Glomerular endothelial cell (primary cell): ENCODE measurements at regions not wholly inside any gene's neighbourhood (a gene's known extent, or its start where the extent isn't known, plus 50 kb on each side); places are given as distances from the start of the nearest gene placed in this dataset.
"Not testable (repeated sequence)": the region's sequence is repeated elsewhere in the genome, so short reads cannot be mapped to it uniquely, and the experiment has no call there.

Experiments
- DNase-seq: peaks from one replicate; pipeline ENCODE4 v3.0.0-alpha.2; 2011; ENCODE audit warnings: low read depth, low spot score; ENCODE audit errors: extremely low read depth

DNA sequence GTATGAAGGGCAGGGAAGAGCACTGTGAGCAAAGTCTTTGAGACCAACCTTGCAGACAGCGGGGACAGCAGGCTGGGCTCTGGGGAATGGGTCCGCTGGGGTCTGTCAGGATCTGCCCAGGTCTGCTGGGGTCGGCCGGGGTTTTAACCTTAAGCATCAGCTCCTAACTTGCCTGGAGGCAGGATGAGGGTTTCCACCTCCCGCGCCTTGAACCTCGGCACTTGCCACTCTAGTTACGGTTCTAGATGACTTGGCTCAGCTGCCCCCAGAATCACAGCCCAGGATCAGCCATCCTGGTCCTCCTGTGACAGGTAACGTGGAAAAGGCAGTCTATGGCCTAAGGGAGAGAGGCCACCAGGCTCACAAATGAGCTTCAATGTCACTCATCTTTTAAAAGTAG is 50.4 kb upstream of the CACUL1 start:
- DNase-seq = no peak

DNA sequence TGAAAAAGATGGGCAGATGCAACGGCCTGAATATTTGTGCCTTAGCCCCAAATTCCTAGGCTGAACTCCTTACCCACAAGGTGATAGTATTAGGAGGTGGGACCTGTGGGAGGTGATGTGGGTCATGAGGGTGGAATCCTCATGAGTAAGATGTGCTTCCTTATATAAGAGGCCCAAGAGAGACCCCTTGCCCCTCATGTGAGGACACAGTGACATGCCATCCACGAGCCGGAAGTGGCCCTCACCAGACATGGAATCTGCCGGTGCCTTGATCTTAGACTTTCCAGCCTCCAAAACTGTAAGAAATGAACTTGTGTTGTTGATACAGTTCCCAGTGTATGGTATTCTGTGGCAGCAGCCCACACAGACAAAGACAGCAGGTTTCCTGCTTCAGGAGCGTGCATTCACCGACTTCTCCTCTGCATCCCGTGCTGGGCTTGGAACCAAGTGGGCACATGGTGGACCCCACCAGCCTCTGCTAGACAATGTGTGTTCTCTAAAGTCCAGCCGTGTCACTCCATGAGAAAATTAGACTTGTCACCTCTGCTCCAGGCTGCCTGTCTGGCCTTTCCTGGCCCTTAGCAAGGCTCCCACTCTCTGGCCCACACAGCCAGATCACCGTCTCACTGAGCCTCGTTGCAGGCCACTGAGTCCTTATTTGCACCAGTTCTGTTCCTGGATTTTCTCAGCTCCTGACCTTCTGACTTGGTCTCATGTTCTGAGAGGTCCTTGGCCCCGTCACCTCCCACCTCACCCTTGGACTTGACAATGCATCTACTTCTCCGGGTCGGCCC is 52.9 kb upstream of the CACUL1 start:
- DNase-seq = no peak

DNA sequence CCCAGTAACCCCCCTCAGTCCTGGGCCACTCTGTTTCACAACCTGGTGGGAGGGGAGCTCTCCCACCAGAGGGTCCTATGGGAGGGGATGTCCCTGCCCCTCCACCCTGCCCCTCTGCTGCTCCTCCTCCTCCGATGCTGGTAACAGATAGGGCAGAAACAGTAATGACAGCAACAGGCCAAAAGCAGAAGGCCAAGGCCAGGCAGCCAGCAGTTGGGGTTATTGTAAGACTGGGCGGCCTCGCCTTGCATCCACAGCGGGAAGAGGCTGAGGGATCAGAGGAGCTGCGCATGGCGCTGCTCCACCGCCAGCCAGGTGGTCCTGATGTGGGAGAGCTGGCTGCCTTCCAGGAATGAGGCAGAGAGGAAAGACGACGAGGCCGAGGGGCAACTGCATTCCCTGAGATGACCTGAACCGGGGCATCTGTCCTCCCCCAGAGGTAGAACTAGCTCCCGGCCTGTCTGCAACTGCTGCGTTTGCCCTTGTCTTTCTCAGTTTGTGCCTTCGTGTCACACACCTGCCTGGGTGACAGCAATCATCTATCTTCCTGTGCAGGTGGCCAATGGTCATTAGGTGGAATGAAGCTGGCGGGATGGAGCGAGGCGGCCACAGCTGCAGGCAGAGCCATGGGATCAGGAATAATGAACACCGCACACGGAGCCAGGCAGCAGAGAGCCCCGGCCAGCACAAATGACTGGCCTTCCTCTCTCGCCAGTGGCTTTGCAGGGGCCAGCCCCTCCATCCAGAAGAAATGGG is 54.0 kb upstream of the CACUL1 start:
- DNase-seq = no peak

GRCh38 chr10:118809357-118810220 is 54.8 kb upstream of the CACUL1 start:
- no peak for DNase-seq

- no peak for DNase-seq
Measured at GRCh38 chr10:118810796-118811505, 56.2 kb upstream of the CACUL1 start.

- no peak for DNase-seq
Measured at GRCh38 chr10:118811675-118812392, 57.1 kb upstream of the CACUL1 start.

- no peak for DNase-seq
Measured at GRCh38 chr10:118812393-118812740, 57.6 kb upstream of the CACUL1 start.

- not testable (repeated sequence) for DNase-seq
Measured at GRCh38 chr10:118813001-118813400, 58.2 kb upstream of the CACUL1 start.

DNA sequence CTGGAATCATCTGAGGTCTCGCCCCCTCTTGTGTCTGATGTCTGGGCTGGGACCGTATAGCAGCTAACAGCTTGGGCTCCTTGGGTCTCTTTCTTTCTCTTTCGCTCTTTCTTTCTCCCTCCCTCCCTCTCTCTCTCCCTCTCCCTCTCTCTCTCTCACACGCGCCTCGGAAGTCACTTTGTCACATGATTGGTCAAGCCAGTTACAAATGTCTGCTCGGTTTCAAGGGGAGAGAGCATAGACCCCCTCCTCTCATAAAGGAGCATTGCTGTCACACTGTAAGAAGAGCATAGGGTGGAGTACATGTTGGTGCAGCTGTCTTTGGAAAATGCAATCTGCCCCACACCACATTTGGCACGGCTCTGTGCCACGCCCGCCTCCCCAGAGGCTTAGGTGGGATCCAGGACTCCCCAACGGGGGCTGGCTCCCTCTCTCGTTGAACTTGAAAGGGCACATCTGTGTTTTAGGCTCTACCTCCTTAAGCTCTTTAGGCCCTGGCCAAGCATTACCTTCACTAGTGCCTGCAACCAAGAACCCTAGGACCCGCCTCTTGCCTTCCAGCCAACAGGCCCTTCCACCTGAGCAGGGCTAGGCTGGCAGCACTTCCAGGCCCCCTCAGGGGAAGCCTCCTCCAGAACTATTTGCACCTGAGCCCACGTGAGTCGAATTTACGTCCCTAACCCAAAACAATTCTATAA is 61.9 kb upstream of the CACUL1 start:
- no peak for DNase-seq

DNA sequence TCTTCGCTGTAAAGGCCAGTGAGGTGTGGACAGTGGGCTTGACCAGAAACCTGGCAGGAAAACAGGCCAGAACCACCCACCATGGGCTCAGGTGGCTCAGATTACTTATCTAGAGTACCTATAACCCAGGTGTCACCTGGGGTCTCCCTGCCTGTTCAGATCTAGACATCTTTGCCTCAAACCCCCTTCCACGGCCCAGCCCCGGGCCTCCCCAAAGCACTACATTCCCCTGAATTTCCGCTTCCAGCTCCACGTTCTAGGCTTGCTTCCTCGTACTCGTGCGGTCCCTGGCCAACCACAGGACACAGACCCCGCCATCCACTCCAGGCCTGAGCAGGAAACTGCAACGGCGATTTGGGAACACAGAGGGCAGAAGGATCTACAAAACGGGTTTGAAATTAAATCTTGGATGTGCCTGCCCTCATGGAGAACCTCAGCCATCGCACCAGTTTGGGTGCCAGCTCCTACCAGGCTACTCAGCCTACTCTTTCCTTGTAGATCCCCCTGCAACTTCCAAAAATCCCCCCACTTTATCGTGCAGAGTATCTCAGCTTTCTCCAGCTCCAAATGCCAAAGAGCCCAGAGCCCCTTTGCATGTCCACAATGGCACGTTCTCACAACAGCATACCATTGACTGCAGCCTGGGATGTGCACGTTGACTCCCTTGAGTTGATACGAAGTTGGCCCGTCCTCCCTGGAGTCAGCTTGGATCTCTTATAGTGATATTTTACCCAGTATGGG is 62.7 kb upstream of the CACUL1 start:
- DNase-seq = no peak

DNA sequence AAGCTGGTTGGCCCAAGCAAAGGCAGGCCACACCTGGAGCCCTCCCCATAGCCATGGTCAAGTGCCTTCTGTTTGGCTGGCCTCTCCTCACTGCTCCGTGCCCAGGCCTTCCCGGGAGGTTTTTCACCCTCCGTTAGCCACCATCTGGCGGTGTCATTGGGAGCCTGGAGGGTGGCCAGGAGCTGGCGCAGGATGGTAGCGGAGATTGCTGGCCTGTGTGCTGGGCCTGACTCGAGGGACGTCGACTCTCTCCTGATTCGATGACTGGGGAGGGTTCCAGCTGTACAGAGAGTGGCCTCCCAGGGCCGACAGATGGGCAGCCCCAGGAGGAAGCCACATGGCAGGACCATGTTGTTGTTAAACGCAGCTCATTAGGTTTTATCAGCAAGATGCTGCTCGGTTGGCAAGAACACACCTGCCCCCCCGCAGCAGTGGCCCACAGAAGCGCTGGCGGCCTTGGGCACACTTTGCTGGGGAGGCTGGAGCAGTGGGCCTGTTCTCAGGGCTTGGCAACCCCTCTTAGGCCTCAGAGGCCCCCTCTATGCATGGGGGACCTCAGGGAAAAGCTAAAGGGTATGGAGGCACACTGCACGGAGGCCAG is 64.0 kb upstream of the CACUL1 start:
- no peak for DNase-seq

- no peak for DNase-seq
Measured at GRCh38 chr10:118820326-118821116, 65.8 kb upstream of the CACUL1 start.

GRCh38 chr10:118823256-118823907 is 68.6 kb upstream of the CACUL1 start:
- DNase-seq = no peak

DNA sequence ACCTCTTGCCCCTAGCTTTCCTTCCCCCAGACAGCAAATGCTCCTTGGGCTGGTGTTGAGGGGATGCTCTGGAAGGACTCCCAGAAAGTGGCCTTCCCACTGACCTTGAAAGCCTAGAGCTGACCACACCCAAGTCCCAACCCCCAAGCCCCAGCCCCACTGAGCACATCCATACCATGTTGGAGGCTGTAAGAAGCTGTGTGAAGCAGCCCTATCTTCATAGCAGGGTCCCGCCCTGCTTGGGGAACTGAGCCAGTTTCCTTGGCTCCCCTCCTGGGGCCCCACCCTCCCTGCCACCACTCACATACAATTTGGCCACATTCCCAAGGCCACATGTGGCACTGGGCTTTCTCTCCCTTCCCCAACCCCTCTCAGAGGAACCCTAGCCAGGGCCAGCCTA is 72.3 kb upstream of the CACUL1 start:
- DNase-seq = no peak

DNA sequence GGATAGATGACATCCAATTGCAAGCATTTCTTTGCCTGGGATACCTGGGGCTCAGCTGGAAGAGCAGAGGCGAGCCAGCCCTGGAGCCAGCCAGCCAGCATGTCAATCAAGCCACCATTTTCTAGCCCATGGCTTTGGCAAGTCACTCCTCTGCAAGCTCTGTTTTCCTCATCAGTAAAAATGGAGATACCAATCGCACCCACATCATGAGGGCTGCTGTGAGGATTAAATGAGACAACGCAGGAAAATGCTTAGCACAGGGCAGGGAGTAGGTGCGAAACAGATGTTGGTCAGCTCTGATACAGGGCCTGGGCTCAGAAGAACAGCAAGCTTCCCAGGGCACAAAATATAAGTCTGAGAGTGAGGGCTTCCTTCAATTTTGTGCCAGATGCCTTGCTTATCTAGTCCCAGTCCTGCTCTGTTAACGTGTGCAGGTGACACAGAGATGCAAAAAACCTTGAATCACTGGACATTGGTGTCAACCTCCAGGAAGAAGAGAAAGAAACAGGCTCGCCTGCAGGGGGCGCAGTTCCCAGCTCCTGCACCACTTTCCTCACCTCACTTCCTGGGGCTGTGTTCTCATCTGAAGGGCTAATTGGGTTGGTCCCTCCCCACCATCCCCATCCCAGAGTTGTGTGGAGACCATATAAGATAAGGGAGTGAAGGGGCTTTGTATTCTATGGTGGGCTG is 72.8 kb upstream of the CACUL1 start:
- no peak for DNase-seq

DNA sequence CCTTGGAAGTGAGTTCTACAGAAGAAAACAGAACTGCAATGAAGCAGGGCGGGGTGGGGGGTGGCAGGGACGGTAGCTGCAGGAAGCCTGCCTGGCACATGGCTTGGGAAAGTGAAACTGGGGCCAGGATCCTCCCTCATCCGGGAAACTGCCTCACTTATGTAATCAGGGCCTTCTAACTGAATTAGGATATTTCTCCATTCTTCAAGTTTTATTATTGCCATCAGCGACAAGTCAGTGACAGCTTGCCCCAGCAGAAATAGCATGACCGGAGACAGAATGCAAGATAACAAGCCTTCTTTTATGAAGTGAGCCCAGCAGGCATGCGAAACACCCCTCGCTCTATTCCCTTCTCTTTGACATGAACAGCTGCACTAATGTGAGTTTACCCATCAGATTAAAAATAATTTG is 77.5 kb upstream of the CACUL1 start:
- DNase-seq = no peak

GRCh38 chr10:118834370-118834769 is 79.6 kb upstream of the CACUL1 start:
- DNase-seq = not testable (repeated sequence)
